IMR-90 (cell line): ENCODE measurements at regions not wholly inside any gene's neighbourhood (a gene's known extent, or its start where the extent isn't known, plus 50 kb on each side); places are given as distances from the start of the nearest gene placed in this dataset.

Experiments used
- ATAC-seq: fragments of 200-7000 bp; cut with Tn5 transposase; 2 replicates; pipeline ENCODE4 v1.9.1; 2020; ENCODE audit warnings: low read depth, mild to moderate bottlenecking, moderate library complexity
- BruUV-seq: library from RNA; stranded (reverse); fragments of 400-500 nt; replicated peaks from 2 replicates; lab custom pipeline; 2021; lab: Mats Ljungman, UMichigan
- CTCF ChIA-PET: fragments of 300-600 bp; formaldehyde crosslinking; extraction: SDS; loops from one replicate; lab custom pipeline; 2021; ENCODE audit warnings: antibody characterized with exemption; lab: Yijun Ruan, JAX
- POLR2A ChIA-PET: fragments of 300-600 bp; sonication (Branson Sonifier 250); formaldehyde crosslinking; loops from one replicate; lab custom pipeline; 2022; ENCODE audit warnings: antibody characterized with exemption; ENCODE audit not compliant: unreplicated experiment; lab: Charles Lee
- DNase-seq: peaks from one replicate; pipeline ENCODE4 v3.0.0; 2013
- H2AFZ ChIP-seq: replicated peaks from 2 replicates; pipeline ENCODE3; 2013; ENCODE audit warnings: low read length, mild to moderate bottlenecking; ENCODE audit not compliant: poor library complexity
- H2AK5ac ChIP-seq: 2 replicates; pipeline ENCODE4 v1.6.1; 2013; ENCODE audit warnings: low read depth, low read length, inconsistent platforms
- H2AK9ac ChIP-seq: replicated peaks from 2 replicates; pipeline ENCODE3; 2013; ENCODE audit warnings: mild to moderate bottlenecking, low read depth, low read length, moderate library complexity; ENCODE audit not compliant: poor library complexity
- H2BK120ac ChIP-seq: 2 replicates; pipeline ENCODE4 v1.6.1; 2013; ENCODE audit warnings: low read depth, low read length, inconsistent platforms
- H2BK15ac ChIP-seq: 3 replicates; pipeline ENCODE4 v1.6.1; 2013; ENCODE audit warnings: low read depth, low read length, inconsistent platforms
- H2BK20ac ChIP-seq: 2 replicates; pipeline ENCODE4 v1.6.1; 2013; ENCODE audit warnings: low read depth, mild to moderate bottlenecking, inconsistent platforms, low read length, moderate library complexity
- H2BK5ac ChIP-seq: 2 replicates; pipeline ENCODE4 v1.6.1; 2013; ENCODE audit warnings: mild to moderate bottlenecking, low read depth, low read length, inconsistent platforms; ENCODE audit not compliant: poor library complexity, severe bottlenecking
- H3K14ac ChIP-seq: replicated peaks from 2 replicates; pipeline ENCODE4 v1.6.1; 2013; ENCODE audit warnings: low read depth, low read length, inconsistent platforms
- H3K18ac ChIP-seq: 2 replicates; pipeline ENCODE4 v1.6.1; 2013; ENCODE audit warnings: low read depth, low read length, control low read depth
- H3K23ac ChIP-seq: 2 replicates; pipeline ENCODE4 v1.6.1; 2013; ENCODE audit warnings: low read depth, low read length, inconsistent platforms
- H3K27ac ChIP-seq: 2 replicates; pipeline ENCODE4 v1.5.1; 2013; ENCODE audit warnings: mild to moderate bottlenecking, control low read depth, low read length; ENCODE audit not compliant: insufficient read depth
- H3K27me3 ChIP-seq: 2 replicates; pipeline ENCODE4 v1.6.1; 2013; ENCODE audit warnings: low read length; ENCODE audit not compliant: control insufficient read depth, insufficient read depth
- H3K36me3 ChIP-seq: 2 replicates; pipeline ENCODE4 v1.6.1; 2013; ENCODE audit warnings: low read length, mixed read lengths; ENCODE audit not compliant: control insufficient read depth, insufficient read depth
- H3K4ac ChIP-seq: 2 replicates; pipeline ENCODE4 v1.6.1; 2013; ENCODE audit warnings: low read depth, low read length, inconsistent platforms
- H3K4me1 ChIP-seq: 2 replicates; pipeline ENCODE4 v1.6.1; 2013; ENCODE audit warnings: low read length, mixed read lengths; ENCODE audit not compliant: control insufficient read depth, insufficient read depth
- H3K4me2 ChIP-seq: 2 replicates; pipeline ENCODE4 v1.6.1; 2013; ENCODE audit warnings: low read depth, mild to moderate bottlenecking, control low read depth, low read length, moderate library complexity
- H3K4me3 ChIP-seq: 2 replicates; pipeline ENCODE4 v1.5.1; 2013; ENCODE audit warnings: low read depth, mild to moderate bottlenecking, control low read depth, low read length, moderate library complexity; ENCODE audit not compliant: insufficient read depth
- H3K56ac ChIP-seq: 2 replicates; pipeline ENCODE4 v1.6.1; 2013; ENCODE audit warnings: low read length, inconsistent platforms; ENCODE audit not compliant: insufficient read depth; ENCODE audit errors: extremely low read depth
- H3K79me1 ChIP-seq, 2 experiments: 2 replicates each; pipeline ENCODE4 v1.6.1; 2013; ENCODE audit warnings: low read length in 2 of 2, inconsistent platforms in 1 of 2, low read depth in 1 of 2
- H3K9ac ChIP-seq: 2 replicates; pipeline ENCODE4 v1.6.1; 2013; ENCODE audit warnings: low read depth, low read length, control low read depth
- H3K9me1 ChIP-seq: 2 replicates; pipeline ENCODE4 v1.6.1; 2013; ENCODE audit warnings: low read length, inconsistent platforms; ENCODE audit not compliant: insufficient read depth
- H3K9me3 ChIP-seq: 2 replicates; pipeline ENCODE4 v1.6.1; 2013; ENCODE audit warnings: low read length; ENCODE audit not compliant: control insufficient read depth, insufficient read depth
- H4K20me1 ChIP-seq: 2 replicates; pipeline ENCODE4 v1.6.1; 2013; ENCODE audit warnings: low read length, inconsistent platforms; ENCODE audit not compliant: insufficient read depth
- H4K5ac ChIP-seq: 2 replicates; pipeline ENCODE4 v1.6.1; 2013; ENCODE audit warnings: mild to moderate bottlenecking, low read depth, low read length, control low read depth
- H4K8ac ChIP-seq, 2 experiments: 2 replicates each; pipeline ENCODE4 v1.6.1; 2013; ENCODE audit warnings: low read depth in 2 of 2, low read length in 2 of 2, control low read depth in 1 of 2, inconsistent platforms in 1 of 2
- H4K91ac ChIP-seq: 2 replicates; pipeline ENCODE4 v1.6.1; 2013; ENCODE audit warnings: low read depth, low read length, inconsistent platforms; ENCODE audit not compliant: insufficient read depth
- BHLHE40 ChIP-seq: fragments of 150-350 bp; IDR thresholded peaks from 2 replicates; pipeline ENCODE4 v1.6.1; 2016; ENCODE audit warnings: mild to moderate bottlenecking, low read depth, low read length
- CEBPB ChIP-seq: IDR thresholded peaks from 2 replicates; pipeline ENCODE4 v1.6.1; 2012; ENCODE audit warnings: low read depth, low read length, improper control_type of control experiment
- FOS ChIP-seq: fragments of 150-350 bp; IDR thresholded peaks from 2 replicates; pipeline ENCODE4 v1.6.1; 2016; ENCODE audit warnings: low read depth, low read length
- NFE2L2 ChIP-seq: fragments of 150-350 bp; IDR thresholded peaks from 2 replicates; pipeline ENCODE4 v1.6.1; 2016; ENCODE audit warnings: low read depth, mild to moderate bottlenecking, low read length
- POLR2A ChIP-seq: IDR thresholded peaks from 2 replicates; pipeline ENCODE4 v1.6.1; 2012; ENCODE audit warnings: mild to moderate bottlenecking, low read depth, low read length
- WGBS, 2 experiments: methylation state at CpG; one replicate each; pipeline versions ENCODE4 v1.1.5 to v1.1.7; 2013; ENCODE audit warnings: missing lambda C conversion rate in 2 of 2; ENCODE audit not compliant: insufficient read length in 1 of 2; ENCODE audit errors: extremely low coverage in 2 of 2; 5-methylcytosine and 5-hydroxymethylcytosine counted together
- dilution Hi-C: fragments of 300-500 bp; cut with HindIII; formaldehyde crosslinking; loops from one replicate; pipeline ENCODE4 v1.14.3; 2018; ENCODE audit warnings: low sequenced_read_pairs; ENCODE audit not compliant: unreplicated experiment
- in situ Hi-C: fragments of 300-500 bp; cut with MboI; formaldehyde crosslinking; loops from 3 replicates; pipeline ENCODE4 v1.14.3; 2019; ENCODE audit warnings: low sequenced_read_pairs, inconsistent platforms, mixed read lengths
- intact Hi-C: fragments of 100-400 bp; cut with micrococcal nuclease; formaldehyde crosslinking; loops from 2 replicates; pipeline ENCODE4 v1.10.0; 2022
- TF ChIP-seq, protein P1 (sequence below): fragments of 150-350 bp; IDR thresholded peaks from 2 replicates; pipeline ENCODE4 v1.6.1; 2017; ENCODE audit warnings: mild to moderate bottlenecking, antibody characterized with exemption, low read length, low read depth

DNA sequence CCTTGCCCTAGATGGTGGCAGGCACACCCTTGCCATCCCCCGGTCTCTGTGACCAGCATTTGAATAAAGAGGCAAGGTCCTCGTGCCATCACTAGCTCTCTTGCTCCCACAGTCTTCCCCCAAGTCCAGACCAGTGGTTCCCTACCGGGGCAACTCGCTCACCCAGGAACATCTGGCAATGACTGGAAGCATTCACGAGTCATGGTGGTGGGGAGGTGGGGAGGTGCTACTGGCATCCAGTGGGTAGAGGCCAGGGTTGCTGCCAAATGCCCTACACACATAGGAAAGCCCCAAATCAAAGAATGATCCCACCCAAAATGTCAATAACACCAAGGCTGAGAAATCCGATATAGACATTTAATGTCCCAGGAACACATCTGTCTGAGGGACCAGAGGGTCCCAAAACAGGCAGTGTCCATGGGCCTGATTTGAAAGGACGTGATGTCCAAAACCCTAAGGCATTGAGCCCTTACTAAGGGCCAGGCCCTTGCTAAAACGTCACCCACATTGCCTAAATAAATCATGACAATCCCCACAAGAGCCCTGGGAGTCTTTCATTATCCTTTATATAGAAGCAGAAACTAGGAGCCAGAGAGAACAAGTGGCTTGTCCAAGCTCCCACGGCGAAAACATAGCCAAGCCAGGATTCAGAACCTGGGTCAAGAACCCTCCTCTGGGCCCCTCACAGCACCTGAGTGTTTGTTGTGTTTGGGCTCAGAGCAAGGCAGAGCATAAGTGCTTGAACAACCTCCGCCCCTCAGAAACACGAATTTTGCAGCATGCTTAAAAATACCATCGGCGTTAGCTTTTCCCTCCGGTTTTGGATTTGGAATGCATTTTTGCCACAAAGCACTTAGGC lies 119.3 kb upstream of the WWC1 start:
- WGBS, 2 experiments: no CpG with 5 or more reads among the region's 15 CpGs
- Histone ChIP-seq H3K79me1 (no peaks in the 10 kb centered on the region), H3K4ac (no peak overlapping the region), H4K5ac (no peak overlapping the region), H3K4me3 (no peak overlapping the region), H3K27me3 (no peaks in the 10 kb centered on the region), H2BK5ac (no peak overlapping the region), H3K18ac (no peak overlapping the region), H3K4me2 (no peak overlapping the region), H3K23ac (no peak overlapping the region), H3K9ac (no peak overlapping the region), H3K4me1 (no peaks in the 10 kb centered on the region), H3K56ac (no peak overlapping the region), H2BK20ac (no peak overlapping the region), H2BK120ac (no peak overlapping the region), H2AK9ac (no peak overlapping the region), H3K9me1 (no peaks in the 10 kb centered on the region), H4K91ac (no peak overlapping the region), H4K8ac (no peak overlapping the region), H4K20me1 (no peaks in the 10 kb centered on the region), H2BK15ac (no peak overlapping the region), H2AFZ (no peak overlapping the region), H3K27ac (no peak overlapping the region), H3K9me3 (no peaks in the 10 kb centered on the region), H3K36me3 (no peaks in the 10 kb centered on the region), H2AK5ac (no peak overlapping the region), H3K14ac (no peak overlapping the region)
- in situ Hi-C loops: no loop called here
- BruUV-seq: no TSS peak
- TF ChIP-seq NFE2L2 (no peak), BHLHE40 (no peak), POLR2A (no peak), FOS (no peak), CEBPB (no peak)
- TF ChIP-seq, protein P1, sequence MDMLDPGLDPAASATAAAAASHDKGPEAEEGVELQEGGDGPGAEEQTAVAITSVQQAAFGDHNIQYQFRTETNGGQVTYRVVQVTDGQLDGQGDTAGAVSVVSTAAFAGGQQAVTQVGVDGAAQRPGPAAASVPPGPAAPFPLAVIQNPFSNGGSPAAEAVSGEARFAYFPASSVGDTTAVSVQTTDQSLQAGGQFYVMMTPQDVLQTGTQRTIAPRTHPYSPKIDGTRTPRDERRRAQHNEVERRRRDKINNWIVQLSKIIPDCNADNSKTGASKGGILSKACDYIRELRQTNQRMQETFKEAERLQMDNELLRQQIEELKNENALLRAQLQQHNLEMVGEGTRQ: no peak
- ATAC-seq (no peak), DNase-seq (no peak)
- CTCF ChIA-PET: no interaction called here
- dilution Hi-C loops: no loop called here
- POLR2A ChIA-PET: no interaction called here
- intact Hi-C loops: no loop called here
